Mucosa of rectum (tissue), 2 donors: ENCODE measurements at regions not wholly inside any gene's neighbourhood (a gene's known extent, or its start where the extent isn't known, plus 50 kb on each side); places are given as distances from the start of the nearest gene placed in this dataset.
"Not testable (repeated sequence)": the region's sequence is repeated elsewhere in the genome, so short reads cannot be mapped to it uniquely, and the experiment has no call there.

Source experiments
- H3K27ac ChIP-seq, 2 donors: one replicate each; pipeline ENCODE4 v1.7.0; 2013; ENCODE audit warnings: inconsistent platforms in 2 of 2, low read depth in 2 of 2, low read length in 2 of 2
- H3K27me3 ChIP-seq, 2 donors: one replicate each; pipeline ENCODE4 v1.7.0; 2013; ENCODE audit warnings: low read length in 2 of 2; ENCODE audit not compliant: control insufficient read depth in 2 of 2, insufficient read depth in 2 of 2
- H3K36me3 ChIP-seq, 2 donors: one replicate each; pipeline ENCODE4 v1.7.0; 2013; ENCODE audit warnings: low read length in 2 of 2; ENCODE audit not compliant: control insufficient read depth in 2 of 2, insufficient read depth in 2 of 2
- H3K4me1 ChIP-seq, 2 donors: one replicate each; pipeline ENCODE4 v1.7.0; 2013; ENCODE audit warnings: low read length in 2 of 2, mild to moderate bottlenecking in 1 of 2; ENCODE audit not compliant: control insufficient read depth in 2 of 2, insufficient read depth in 2 of 2
- H3K4me3 ChIP-seq, 2 donors: one replicate each; pipeline ENCODE4 v1.7.0; 2013; ENCODE audit warnings: low read length in 2 of 2
- H3K9ac ChIP-seq, 2 donors: one replicate each; pipeline ENCODE4 v1.7.0; 2013; ENCODE audit warnings: low read length in 2 of 2, low read depth in 1 of 2, mild to moderate bottlenecking in 1 of 2
- H3K9me3 ChIP-seq, 2 donors: one replicate each; pipeline ENCODE4 v1.7.0; 2013; ENCODE audit warnings: low read length in 2 of 2; ENCODE audit not compliant: control insufficient read depth in 2 of 2
- donor health status: healthy.
- donor health status: Normal muscosa, but diverticular disease.

DNA sequence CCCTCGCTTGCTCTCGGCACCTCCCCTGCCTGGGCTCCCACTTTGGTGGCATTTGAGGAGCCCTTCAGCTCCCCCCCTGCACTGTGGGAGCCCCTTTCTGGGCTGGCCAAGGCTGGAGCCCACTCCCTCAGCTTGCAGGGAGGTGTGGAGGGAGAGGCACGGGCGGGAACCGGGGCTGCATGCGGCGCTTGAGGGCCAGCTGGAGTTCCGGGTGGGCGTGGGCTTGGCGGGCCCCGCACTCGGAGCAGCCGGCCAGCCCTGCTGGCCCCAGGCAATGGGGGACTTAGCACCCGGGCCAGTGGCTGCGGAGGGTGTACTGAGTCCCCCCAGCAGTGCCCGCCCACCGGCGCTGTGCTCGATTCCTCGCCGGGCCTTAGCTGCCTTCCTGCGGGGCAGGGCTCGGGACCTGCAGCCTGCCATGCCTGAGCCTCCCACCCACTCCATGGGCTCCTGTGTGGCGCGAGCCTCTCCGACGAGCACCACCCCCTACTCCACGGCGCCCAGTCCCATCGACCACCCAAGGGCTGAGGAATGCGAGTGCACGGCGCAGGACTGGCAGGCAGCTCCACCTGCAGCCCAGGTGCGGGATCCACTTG lies 730.0 kb upstream of the SEMA6A start:
- H3K36me3 ChIP-seq, result not testable (repeated sequence)

DNA sequence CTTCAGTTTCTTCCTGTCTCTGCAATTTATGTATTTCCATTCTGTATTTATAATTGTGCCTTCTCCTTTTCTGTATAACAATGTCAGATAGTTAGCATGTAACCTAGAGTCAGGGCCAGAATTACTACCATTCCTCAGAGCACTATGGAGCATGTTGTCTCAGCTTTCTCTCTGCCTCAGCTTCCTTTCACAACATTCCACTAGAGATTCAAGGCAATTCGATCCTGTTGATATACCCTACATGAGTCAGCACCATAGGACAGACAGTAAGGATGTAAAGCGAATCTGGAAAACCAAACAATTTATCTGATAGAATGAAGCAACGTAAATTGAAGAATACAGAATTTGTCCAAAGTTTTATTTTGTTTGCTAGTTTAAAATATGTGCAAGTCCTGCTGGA lies 728.3 kb upstream of the SEMA6A start:
- no peak overlapping the region for H3K9ac ChIP-seq
- no peaks in the 10 kb centered on the region for H3K9me3 ChIP-seq
- H3K36me3 ChIP-seq, result no peaks in the 10 kb centered on the region
- no peak overlapping the region for H3K4me3 ChIP-seq
- no peaks in the 10 kb centered on the region for H3K27me3 ChIP-seq
- H3K4me1 ChIP-seq, result no peaks in the 10 kb centered on the region
- H3K27ac ChIP-seq, result no peak overlapping the region

More for the DNA sequence above, 730.0 kb upstream of the SEMA6A start:
- not testable (repeated sequence) for H3K27me3 ChIP-seq, H3K27ac ChIP-seq, H3K9me3 ChIP-seq, H3K9ac ChIP-seq, H3K4me1 ChIP-seq, H3K4me3 ChIP-seq

DNA sequence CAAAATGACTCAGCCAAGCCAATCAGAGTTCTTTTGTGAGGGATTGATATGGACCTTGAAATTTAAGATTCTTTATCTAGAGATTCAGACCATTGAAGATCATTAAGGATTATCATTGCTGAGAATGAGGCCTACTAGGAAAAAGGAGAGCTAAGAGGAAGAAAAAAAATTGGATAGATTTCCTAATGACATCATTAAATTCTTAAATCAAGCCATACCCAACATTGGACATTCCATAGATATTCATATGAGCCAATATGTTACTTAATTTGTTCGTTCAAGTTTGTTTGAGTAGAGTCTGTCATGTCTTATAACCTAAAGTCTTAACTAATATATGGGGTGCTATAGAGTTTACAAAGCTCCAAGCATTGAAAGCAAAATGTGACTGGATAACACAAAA lies 727.9 kb upstream of the SEMA6A start:
- Histone ChIP-seq H3K9ac (no peak overlapping the region), H3K4me1 (no peaks in the 10 kb centered on the region), H3K9me3 (no peaks in the 10 kb centered on the region), H3K27me3 (no peaks in the 10 kb centered on the region), H3K4me3 (no peak overlapping the region), H3K27ac (no peak overlapping the region), H3K36me3 (no peaks in the 10 kb centered on the region)

DNA sequence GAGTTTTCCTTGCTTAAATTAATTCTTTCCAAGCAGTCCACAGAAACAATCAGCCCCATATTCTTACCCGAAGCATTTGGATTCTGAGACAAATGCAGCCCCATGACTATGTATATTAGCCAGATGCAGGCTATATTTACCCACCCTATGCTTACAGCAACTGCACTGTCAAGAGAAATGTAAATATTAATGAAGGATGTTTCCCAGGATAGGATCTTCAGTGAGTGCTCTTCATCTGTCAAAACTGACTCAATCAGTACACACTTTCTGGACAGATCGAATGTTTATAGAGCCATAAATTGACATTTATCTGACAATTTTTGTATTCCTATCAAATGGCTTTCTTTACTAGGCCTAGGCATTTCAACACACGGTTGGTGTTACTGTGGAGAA lies 725.3 kb upstream of the SEMA6A start:
- Histone ChIP-seq H3K4me1 (no peaks in the 10 kb centered on the region), H3K9me3 (no peaks in the 10 kb centered on the region), H3K9ac (no peak overlapping the region), H3K27ac (no peak overlapping the region), H3K4me3 (no peak overlapping the region), H3K36me3 (no peaks in the 10 kb centered on the region), H3K27me3 (no peaks in the 10 kb centered on the region)

DNA sequence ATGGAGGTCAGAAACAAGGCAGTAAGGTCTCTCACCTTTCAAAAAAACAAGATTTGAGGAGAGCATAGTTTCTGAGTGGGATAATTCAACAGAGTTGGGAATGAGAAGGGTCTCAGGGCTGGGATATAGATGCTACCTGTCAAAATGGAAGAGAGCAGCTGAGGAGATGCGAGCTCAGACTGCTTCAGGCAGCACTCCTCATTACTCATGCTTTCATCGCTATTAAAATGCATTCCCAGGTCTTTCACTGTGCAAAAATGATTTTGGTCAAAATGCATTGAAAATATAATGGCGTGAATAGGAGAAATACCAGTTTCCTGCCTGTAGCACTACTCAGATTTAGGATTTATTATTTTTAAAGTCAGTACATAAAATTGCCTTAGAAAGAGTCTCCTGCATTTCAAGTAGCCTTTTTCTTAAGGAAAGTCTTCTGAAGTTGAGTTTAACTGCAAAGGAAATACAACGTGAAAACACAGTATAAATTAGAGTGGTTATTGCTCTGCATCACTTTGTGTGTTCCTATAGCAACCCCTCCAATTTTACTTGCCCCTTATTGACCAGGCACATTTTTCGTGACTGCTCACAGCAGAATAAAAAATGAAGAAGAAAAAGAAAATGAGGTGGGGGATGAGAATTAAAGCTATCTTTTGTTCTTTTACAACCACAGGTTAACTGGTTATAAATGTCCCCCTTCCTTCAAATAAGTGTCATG lies 724.8 kb upstream of the SEMA6A start:
- Histone ChIP-seq H3K9me3 (no peaks in the 10 kb centered on the region), H3K27ac (no peak overlapping the region), H3K4me1 (no peaks in the 10 kb centered on the region), H3K36me3 (no peaks in the 10 kb centered on the region), H3K9ac (no peak overlapping the region), H3K4me3 (no peak overlapping the region), H3K27me3 (no peaks in the 10 kb centered on the region)

DNA sequence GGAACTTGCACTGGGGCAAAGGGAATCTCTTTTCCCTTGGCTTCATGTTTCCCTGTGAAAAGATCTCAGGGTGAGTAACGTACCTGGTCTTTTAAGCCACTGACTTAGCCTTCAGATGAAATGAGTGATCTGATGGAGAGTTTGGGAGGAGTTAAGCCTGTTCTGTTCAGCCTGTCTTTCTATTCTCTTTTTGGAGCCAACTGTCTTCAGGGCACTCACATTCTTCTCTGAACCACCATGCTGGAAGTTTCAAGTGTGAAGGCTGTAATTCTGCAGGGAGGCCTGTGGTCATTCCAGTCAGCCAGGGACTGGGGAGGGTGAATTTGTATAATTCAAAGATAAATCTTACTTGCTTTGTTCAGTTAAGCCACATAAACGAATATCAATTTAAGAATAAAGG lies 722.2 kb upstream of the SEMA6A start:
- no peaks in the 10 kb centered on the region for H3K27me3 ChIP-seq
- H3K27ac ChIP-seq, result no peak overlapping the region
- H3K9ac ChIP-seq, result no peak overlapping the region
- H3K4me1 ChIP-seq, result no peaks in the 10 kb centered on the region
- H3K9me3 ChIP-seq, result no peaks in the 10 kb centered on the region
- no peaks in the 10 kb centered on the region for H3K36me3 ChIP-seq
- H3K4me3 ChIP-seq, result no peak overlapping the region

DNA sequence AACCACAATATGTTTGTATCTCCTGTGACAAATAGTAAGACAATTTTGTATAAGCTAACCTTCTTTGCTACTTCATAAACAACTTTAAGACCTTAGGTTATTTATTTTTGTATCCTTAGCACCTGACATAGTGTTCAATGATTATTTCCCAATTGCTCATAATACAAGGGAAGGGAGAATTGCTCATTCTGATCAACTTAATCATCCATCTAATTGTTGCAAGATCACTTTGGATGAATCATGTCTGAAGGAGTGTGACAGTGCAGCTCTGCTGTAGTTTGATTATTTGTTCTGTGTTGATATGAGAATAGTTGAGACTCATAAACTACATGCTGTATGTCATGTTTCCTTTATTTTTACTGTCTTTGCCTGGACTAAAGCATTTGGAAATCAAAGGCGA lies 721.3 kb upstream of the SEMA6A start:
- no peak overlapping the region for H3K27ac ChIP-seq
- no peaks in the 10 kb centered on the region for H3K27me3 ChIP-seq
- no peaks in the 10 kb centered on the region for H3K4me1 ChIP-seq
- no peaks in the 10 kb centered on the region for H3K36me3 ChIP-seq
- no peak overlapping the region for H3K9ac ChIP-seq
- no peaks in the 10 kb centered on the region for H3K9me3 ChIP-seq
- no peak overlapping the region for H3K4me3 ChIP-seq

DNA sequence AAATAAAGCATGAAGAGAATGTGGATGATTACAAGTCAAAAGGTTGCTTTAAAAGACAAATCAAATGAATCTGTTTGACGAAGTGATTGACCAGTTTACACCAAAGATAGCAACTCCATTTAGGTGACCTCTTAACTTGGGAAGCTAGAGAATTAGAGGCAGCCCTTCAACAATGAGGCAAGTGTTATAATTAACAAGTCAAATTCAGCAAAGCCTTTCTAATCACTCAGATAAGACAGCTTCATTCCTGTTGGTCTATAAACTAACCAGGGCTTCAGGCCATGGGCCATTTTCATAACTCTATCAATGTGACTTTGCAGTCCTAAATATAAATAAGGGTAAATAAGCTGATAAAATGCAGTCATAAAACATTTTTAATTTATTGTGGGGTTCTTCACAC lies 712.2 kb upstream of the SEMA6A start:
- no peak overlapping the region for H3K27ac ChIP-seq
- no peaks in the 10 kb centered on the region for H3K9me3 ChIP-seq
- no peak overlapping the region for H3K9ac ChIP-seq
- no peaks in the 10 kb centered on the region for H3K27me3 ChIP-seq
- no peaks in the 10 kb centered on the region for H3K4me1 ChIP-seq
- no peaks in the 10 kb centered on the region for H3K36me3 ChIP-seq
- no peak overlapping the region for H3K4me3 ChIP-seq

DNA sequence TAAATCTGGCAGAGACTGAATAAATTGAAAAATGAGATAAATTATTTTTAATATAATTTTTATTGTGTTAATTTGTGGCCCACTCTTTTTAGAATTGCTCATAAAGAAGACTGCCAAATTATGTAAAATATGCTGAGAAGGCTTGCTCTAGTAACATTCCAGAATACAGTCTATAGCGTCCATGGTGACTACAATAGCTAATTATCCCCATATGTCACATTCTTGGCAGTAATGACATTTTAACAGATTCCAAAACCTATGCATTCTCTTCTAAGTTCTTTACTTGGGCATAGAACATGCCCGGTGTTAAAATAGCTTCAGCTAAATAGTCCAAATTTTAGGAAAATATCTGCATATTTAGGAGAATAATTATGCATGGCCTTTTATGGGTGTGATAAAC lies 697.0 kb upstream of the SEMA6A start:
- no peak overlapping the region for H3K9ac ChIP-seq
- H3K9me3 ChIP-seq, result no peaks in the 10 kb centered on the region
- no peaks in the 10 kb centered on the region for H3K4me1 ChIP-seq
- no peaks in the 10 kb centered on the region for H3K36me3 ChIP-seq
- H3K27me3 ChIP-seq, result no peaks in the 10 kb centered on the region
- H3K27ac ChIP-seq, result no peak overlapping the region
- no peak overlapping the region for H3K4me3 ChIP-seq

DNA sequence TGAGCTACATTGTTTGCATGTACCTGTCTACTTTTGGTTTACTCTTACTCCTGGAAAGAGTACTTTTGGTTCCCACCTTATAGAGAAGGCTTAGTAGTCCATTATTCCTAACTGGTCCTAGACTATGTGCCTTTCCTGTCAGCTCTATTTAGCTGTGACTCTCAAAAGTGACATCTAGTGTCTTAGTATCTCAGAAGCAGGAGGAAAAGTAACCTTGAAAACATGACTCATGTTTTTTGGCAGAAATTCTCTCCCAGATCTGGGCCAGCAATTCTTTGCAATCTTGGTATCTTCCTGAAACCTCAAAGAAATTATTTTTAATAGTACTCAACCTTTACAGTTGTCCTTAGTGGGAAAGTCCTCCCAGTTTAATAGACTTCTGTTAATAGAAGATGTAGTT lies 691.7 kb upstream of the SEMA6A start:
- H3K27ac ChIP-seq, result no peak overlapping the region
- no peaks in the 10 kb centered on the region for H3K4me1 ChIP-seq
- no peaks in the 10 kb centered on the region for H3K9me3 ChIP-seq
- H3K9ac ChIP-seq, result no peak overlapping the region
- H3K4me3 ChIP-seq, result no peak overlapping the region
- H3K27me3 ChIP-seq, result no peaks in the 10 kb centered on the region
- no peaks in the 10 kb centered on the region for H3K36me3 ChIP-seq
